Astrocyte (in vitro differentiated cells and primary cell): ENCODE measurements at regions not wholly inside any gene's neighbourhood (a gene's known extent, or its start where the extent isn't known, plus 50 kb on each side); places are given as distances from the start of the nearest gene placed in this dataset.

Experiments
- DNase-seq: peaks from one replicate; pipeline ENCODE4 v3.0.0-alpha.2; 2010; ENCODE audit warnings: low read depth
- FAIRE-seq: peaks from 2 replicates; lab custom pipeline; 2011; peaks lifted over from hg19 to GRCh38; lab: Jason Lieb, UNC
- H2AFZ ChIP-seq: 2 replicates; pipeline ENCODE4 v1.6.0; 2012; ENCODE audit warnings: low read depth, low read length, inconsistent platforms
- H3K27ac ChIP-seq: 2 replicates; pipeline ENCODE4 v1.5.1; 2011; ENCODE audit warnings: low read depth, low read length, inconsistent platforms
- H3K27me3 ChIP-seq: 2 replicates; pipeline ENCODE4 v1.6.0; 2011; ENCODE audit warnings: low read length, inconsistent platforms; ENCODE audit not compliant: insufficient read depth
- H3K36me3 ChIP-seq: 2 replicates; pipeline ENCODE4 v1.5.1; 2011; ENCODE audit warnings: low read length, inconsistent platforms; ENCODE audit not compliant: insufficient read depth
- H3K4me1 ChIP-seq: 2 replicates; pipeline ENCODE4 v1.5.1; 2011; ENCODE audit warnings: low read length, inconsistent platforms; ENCODE audit not compliant: insufficient read depth
- H3K4me2 ChIP-seq: 2 replicates; pipeline ENCODE4 v1.6.0; 2012; ENCODE audit warnings: low read length, inconsistent platforms
- H3K4me3 ChIP-seq: 2 replicates; pipeline ENCODE4 v1.5.1; 2011; ENCODE audit warnings: low read depth, mild to moderate bottlenecking, low read length, inconsistent platforms; ENCODE audit not compliant: insufficient read depth
- H3K79me2 ChIP-seq: 2 replicates; pipeline ENCODE4 v1.6.0; 2012; ENCODE audit warnings: mild to moderate bottlenecking, low read length, inconsistent platforms; ENCODE audit not compliant: insufficient read depth
- H3K9ac ChIP-seq: 2 replicates; pipeline ENCODE4 v1.6.0; 2012; ENCODE audit warnings: mild to moderate bottlenecking, low read length, inconsistent platforms
- H3K9me3 ChIP-seq: 2 replicates; pipeline ENCODE4 v1.5.1; 2012; ENCODE audit warnings: low read depth, mild to moderate bottlenecking, low read length, inconsistent platforms; ENCODE audit not compliant: insufficient read depth
- H4K20me1 ChIP-seq: 2 replicates; pipeline ENCODE4 v1.6.0; 2012; ENCODE audit warnings: low read length, inconsistent platforms; ENCODE audit not compliant: insufficient read depth
- H3K27ac Mint-ChIP-seq: one replicate; pipeline ENCODE4 v1.8.0; 2021; ENCODE audit warnings: mild to moderate bottlenecking, mixed read lengths; ENCODE audit not compliant: unreplicated experiment
- H3K27me3 Mint-ChIP-seq: one replicate; pipeline ENCODE4 v1.8.0; 2021; ENCODE audit warnings: low read depth, mixed read lengths; ENCODE audit not compliant: unreplicated experiment
- H3K36me3 Mint-ChIP-seq: one replicate; pipeline ENCODE4 v1.8.0; 2021; ENCODE audit warnings: low read depth, mixed read lengths; ENCODE audit not compliant: unreplicated experiment
- H3K4me1 Mint-ChIP-seq: one replicate; pipeline ENCODE4 v1.8.0; 2021; ENCODE audit warnings: low read depth, mixed read lengths; ENCODE audit not compliant: unreplicated experiment
- H3K4me3 Mint-ChIP-seq: one replicate; pipeline ENCODE4 v1.8.0; 2021; ENCODE audit warnings: mild to moderate bottlenecking, moderate library complexity, mixed read lengths; ENCODE audit not compliant: unreplicated experiment
- H3K9me3 Mint-ChIP-seq: one replicate; pipeline ENCODE4 v1.8.0; 2021; ENCODE audit warnings: mild to moderate bottlenecking, mixed read lengths; ENCODE audit not compliant: unreplicated experiment
- CTCF ChIP-seq: IDR thresholded peaks from 2 replicates; pipeline ENCODE4 v1.5.1; 2011; ENCODE audit warnings: low read depth, mild to moderate bottlenecking, inconsistent platforms, low read length, moderate library complexity; ENCODE audit not compliant: insufficient read depth
- EZH2 ChIP-seq: IDR thresholded peaks from 2 replicates; pipeline ENCODE4 v1.6.1; 2012; ENCODE audit warnings: mild to moderate bottlenecking, low read length, inconsistent platforms; ENCODE audit not compliant: insufficient read depth

- no peaks in the 10 kb centered on the region for H3K36me3 ChIP-seq
- no peak overlapping the region for H3K4me3 Mint-ChIP-seq
Measured at GRCh38 chr6:156167625-156168071, 609.5 kb upstream of the ARID1B start.

GRCh38 chr6:156167016-156167624, 610.1 kb upstream of the ARID1B start:
- H3K4me3 Mint-ChIP-seq = no peak overlapping the region
- peaks cover 7% of the 10 kb centered on the region for H3K4me1 Mint-ChIP-seq

More at GRCh38 chr6:156167625-156168071, 609.5 kb upstream of the ARID1B start:
- TF ChIP-seq EZH2 (no peak), CTCF (no peak)
- Histone ChIP-seq H3K9ac (no peak overlapping the region), H3K27ac (no peak overlapping the region), H3K27me3 (no peaks in the 10 kb centered on the region), H3K4me1 (no peaks in the 10 kb centered on the region), H3K4me2 (peak overlapping the region; percentile 69), H3K9me3 (no peaks in the 10 kb centered on the region), H3K4me3 (peak overlapping the region; percentile 29), H2AFZ (peak overlapping the region; percentile 45), H3K79me2 (no peaks in the 10 kb centered on the region), H4K20me1 (no peaks in the 10 kb centered on the region)
- Mint-ChIP-seq H3K36me3 (no peaks in the 10 kb centered on the region), H3K27me3 (no peaks in the 10 kb centered on the region), H3K4me1 (peaks cover 7% of the 10 kb centered on the region), H3K9me3 (no peaks in the 10 kb centered on the region), H3K27ac (no peak overlapping the region)
- no peak for DNase-seq
- FAIRE-seq = no peak

More at GRCh38 chr6:156167016-156167624, 610.1 kb upstream of the ARID1B start:
- Histone ChIP-seq H3K79me2 (no peaks in the 10 kb centered on the region), H4K20me1 (no peaks in the 10 kb centered on the region), H3K27me3 (no peaks in the 10 kb centered on the region), H3K9ac (no peak overlapping the region), H3K4me1 (no peaks in the 10 kb centered on the region), H3K4me2 (peak overlapping the region; percentile 69), H3K9me3 (no peaks in the 10 kb centered on the region), H3K27ac (no peak overlapping the region), H2AFZ (peak overlapping the region; percentile 45), H3K36me3 (no peaks in the 10 kb centered on the region), H3K4me3 (no peak overlapping the region)
- Mint-ChIP-seq H3K27ac (no peak overlapping the region), H3K27me3 (no peaks in the 10 kb centered on the region), H3K9me3 (no peaks in the 10 kb centered on the region), H3K36me3 (no peaks in the 10 kb centered on the region)
- DNase-seq (no peak), FAIRE-seq (no peak)
- no peak for TF ChIP-seq EZH2
- no peak for TF ChIP-seq CTCF
